GM12873 (cell line): ENCODE measurements at regions not wholly inside any gene's neighbourhood (a gene's known extent, or its start where the extent isn't known, plus 50 kb on each side); places are given as distances from the start of the nearest gene placed in this dataset.

Experiments
- TF ChIP-seq, protein P1 (sequence below): IDR thresholded peaks from 2 replicates; pipeline ENCODE4 v1.5.1; 2012; ENCODE audit warnings: low read depth, mild to moderate bottlenecking, moderate library complexity, low read length, control low read depth; ENCODE audit not compliant: insufficient read depth; ENCODE audit errors: missing control alignments

DNA sequence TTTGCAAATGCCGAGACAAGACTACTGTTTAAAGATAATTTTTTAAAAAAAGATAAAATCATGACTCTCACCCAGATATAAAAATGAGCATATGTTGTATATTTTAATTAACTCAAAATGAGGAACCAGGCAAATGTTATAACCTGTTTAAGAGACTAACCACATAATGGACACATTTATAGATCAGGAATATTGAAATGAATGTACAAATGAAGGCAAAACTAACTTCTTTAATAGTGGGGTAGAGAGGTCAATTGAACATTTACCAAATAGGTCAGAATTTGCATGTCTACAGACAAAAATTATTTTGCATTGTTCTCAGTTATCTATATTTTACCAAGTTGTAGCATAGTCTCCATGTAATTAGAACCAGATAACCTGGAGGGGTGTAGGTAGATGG is 134.3 kb upstream of the PFN2 start:
- TF ChIP-seq, protein P1, sequence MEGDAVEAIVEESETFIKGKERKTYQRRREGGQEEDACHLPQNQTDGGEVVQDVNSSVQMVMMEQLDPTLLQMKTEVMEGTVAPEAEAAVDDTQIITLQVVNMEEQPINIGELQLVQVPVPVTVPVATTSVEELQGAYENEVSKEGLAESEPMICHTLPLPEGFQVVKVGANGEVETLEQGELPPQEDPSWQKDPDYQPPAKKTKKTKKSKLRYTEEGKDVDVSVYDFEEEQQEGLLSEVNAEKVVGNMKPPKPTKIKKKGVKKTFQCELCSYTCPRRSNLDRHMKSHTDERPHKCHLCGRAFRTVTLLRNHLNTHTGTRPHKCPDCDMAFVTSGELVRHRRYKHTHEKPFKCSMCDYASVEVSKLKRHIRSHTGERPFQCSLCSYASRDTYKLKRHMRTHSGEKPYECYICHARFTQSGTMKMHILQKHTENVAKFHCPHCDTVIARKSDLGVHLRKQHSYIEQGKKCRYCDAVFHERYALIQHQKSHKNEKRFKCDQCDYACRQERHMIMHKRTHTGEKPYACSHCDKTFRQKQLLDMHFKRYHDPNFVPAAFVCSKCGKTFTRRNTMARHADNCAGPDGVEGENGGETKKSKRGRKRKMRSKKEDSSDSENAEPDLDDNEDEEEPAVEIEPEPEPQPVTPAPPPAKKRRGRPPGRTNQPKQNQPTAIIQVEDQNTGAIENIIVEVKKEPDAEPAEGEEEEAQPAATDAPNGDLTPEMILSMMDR: no peak

DNA sequence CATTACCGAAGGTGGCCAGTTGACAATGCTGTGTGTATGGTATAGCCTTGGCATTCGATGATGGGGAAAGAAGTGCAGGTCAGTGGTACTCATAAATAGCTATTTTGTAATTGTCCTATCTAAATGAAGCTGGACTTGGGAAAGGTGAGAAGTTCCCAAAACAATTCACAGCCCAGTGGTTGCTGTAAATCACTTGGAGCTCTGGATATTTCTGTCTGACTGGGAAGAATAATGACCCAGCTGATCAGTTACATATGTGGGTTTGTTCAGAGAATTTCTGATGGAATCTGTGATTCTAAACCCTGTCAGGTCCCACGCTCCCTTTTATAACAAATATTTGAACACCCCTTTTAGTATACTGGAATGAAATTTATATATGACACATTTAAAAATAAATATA is 133.9 kb upstream of the PFN2 start:
- TF ChIP-seq, protein P1: no peak

DNA sequence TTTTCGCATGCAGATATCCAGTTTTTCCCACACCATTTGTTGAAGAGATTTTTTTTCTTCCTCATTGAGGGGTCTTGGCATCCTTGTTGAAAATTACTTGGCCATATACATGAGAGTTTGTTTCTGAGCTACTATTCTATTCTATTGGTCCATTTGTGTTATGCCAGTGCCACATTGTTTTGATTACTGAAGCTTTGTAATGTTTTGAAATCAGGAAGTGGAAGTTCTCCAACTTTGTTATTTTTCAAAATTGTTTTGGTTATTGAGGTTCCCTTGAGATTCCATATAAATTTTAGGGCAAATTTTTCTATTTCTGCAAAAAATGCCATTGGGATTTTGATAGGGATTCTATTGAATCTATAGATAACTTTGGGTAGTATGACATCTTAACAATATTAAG is 130.3 kb upstream of the PFN2 start:
- TF ChIP-seq, protein P1: no peak

DNA sequence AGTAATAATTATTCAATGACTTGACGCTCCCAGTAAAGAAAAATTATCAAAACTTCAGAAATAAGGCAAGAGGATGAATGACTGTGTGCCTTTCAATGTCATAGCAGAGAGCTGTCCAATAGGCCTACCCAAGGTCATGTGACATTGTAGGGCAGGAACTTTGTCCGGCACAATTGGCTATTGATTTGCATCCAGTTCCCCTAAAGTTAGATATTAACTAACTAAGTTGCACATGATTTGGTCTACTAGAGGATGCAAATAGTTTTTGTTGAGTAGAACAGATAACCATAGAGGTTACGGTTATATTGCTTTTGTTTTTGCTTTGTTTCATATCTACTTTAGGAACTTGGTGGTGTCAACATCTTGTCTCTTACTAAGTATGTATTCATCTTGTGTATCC is 127.9 kb upstream of the PFN2 start:
- TF ChIP-seq, protein P1: no peak

DNA sequence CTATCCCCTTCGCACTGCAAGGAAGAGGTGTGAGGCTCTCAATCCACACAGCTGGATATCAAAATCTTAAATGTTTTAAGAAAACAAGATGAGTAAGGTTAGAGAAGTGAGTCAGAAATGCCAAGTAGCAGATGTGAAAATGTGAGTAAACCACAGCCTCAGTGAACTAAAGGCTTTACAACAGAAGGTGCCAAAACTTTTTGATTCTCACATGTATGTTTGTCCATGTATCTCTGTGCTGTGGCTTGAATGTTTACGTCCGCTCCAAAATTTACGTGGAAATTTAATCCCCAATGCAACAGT is 126.8 kb upstream of the PFN2 start:
- TF ChIP-seq, protein P1: no peak

DNA sequence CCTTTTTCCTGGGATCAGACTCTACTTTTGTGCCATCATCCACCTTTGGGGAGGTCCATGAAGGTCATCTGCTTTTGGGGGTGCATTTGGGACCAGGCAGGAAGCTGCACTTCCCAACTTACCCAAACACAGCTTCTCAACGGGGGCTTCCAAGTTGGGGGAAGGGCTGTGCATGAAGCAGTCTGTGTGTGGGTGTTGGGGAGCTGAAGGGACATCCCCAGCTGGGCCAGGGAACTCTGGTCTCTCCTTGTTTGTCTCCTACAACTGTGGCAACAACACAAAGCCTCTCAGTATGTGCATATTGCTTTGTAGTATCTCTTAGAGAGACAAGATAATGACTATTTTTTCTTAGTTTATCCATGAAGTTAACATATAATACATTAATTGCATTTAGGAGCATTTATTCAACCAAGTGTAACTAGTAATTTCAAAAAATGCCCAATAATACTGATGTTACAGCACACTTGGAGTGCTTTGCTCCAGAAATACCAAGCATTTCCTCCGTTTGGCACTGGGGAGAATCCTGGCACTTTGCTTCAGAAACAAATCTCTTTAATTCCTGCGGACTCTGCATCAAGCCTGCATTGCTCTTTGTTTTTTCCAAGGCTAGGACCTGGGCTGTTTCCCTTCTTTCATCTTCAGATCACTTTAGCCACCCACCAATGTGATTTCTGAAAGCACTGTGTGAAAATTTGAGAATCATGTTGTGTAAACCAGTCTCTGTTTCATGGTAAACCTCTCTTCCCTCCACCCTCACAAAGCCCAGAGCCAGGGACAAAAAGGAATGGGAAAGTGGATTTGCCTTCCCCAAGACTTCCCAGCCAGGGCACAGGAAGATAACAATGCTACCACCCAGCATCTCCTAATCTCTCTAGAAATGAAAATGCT is 126.2 kb upstream of the PFN2 start:
- TF ChIP-seq, protein P1: no peak

DNA sequence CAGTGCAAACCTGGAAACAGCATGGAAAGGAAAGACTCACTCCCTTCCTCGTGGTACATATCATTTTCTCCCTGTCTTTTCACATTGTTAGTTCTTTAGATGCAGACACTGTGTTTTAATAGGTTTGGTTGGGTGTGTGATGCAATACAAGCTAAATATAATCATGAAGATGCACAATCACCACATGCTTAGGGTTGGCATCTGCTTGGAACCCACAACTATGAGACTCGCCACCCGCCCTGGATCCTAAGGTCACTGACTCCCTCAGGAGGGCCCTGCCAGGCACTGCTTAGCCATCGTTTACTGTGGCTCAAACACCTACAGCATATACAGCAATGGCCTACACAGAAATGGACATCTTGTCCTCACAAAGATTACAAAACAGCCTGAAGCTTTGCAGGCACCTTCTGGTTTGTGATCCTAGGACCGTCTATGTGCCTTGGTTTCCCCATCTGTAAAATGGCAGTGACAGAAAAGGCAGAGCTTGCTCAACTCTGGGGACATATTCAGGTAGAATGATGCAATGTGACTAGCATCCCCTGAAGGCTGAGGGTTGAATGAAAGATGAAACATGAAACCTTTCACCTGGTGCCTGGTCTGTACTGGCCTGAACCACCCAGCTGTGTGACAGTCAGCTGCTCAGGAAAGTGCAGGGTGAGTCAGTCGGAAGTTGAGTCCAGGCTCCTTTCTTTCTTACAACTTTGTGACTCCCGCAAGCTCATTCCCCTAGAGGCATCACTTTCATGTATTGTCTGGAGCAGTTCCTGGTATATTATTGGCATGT is 123.6 kb upstream of the PFN2 start:
- TF ChIP-seq, protein P1: no peak
